Panc1 (cell line): ENCODE measurements at regions not wholly inside any gene's neighbourhood (a gene's known extent, or its start where the extent isn't known, plus 50 kb on each side); places are given as distances from the start of the nearest gene placed in this dataset.

Source experiments
- ATAC-seq: fragments of 200-7000 bp; cut with Tn5 transposase; 2 replicates; pipeline ENCODE4 v1.9.1; 2020; ENCODE audit warnings: mild to moderate bottlenecking, moderate library complexity
- BruUV-seq: library from RNA; stranded (reverse); fragments of 400-500 nt; replicated peaks from 2 replicates; lab custom pipeline; 2021; lab: Mats Ljungman, UMichigan
- CTCF ChIA-PET: fragments of 300-600 bp; sonication (Branson Sonifier 250); formaldehyde crosslinking; loops from one replicate; lab custom pipeline; 2022; ENCODE audit warnings: antibody characterized with exemption; lab: Charles Lee
- POLR2A ChIA-PET: fragments of 300-600 bp; sonication (Branson Sonifier 250); formaldehyde crosslinking; loops from one replicate; lab custom pipeline; 2022; ENCODE audit warnings: antibody characterized with exemption; lab: Charles Lee
- DNase-seq: peaks from one replicate; pipeline ENCODE4 v3.0.0-alpha.2; 2010; ENCODE audit warnings: low read depth, low spot score
- H3K27ac ChIP-seq: 2 replicates; pipeline ENCODE4 v1.5.1; 2011; ENCODE audit warnings: mild to moderate bottlenecking, low read length, inconsistent platforms
- H3K27me3 ChIP-seq: fragments of 200-500 bp; sonication (Bioruptor generic); 2 replicates; pipeline ENCODE4 v1.6.0; 2014; ENCODE audit warnings: low read length, inconsistent platforms; ENCODE audit not compliant: control insufficient read depth, insufficient read depth
- H3K36me3 ChIP-seq: fragments of 200-500 bp; sonication (Bioruptor generic); 2 replicates; pipeline ENCODE4 v1.5.1; 2014; ENCODE audit warnings: inconsistent platforms, mild to moderate bottlenecking, low read length, moderate library complexity; ENCODE audit not compliant: control insufficient read depth, insufficient read depth
- H3K4me1 ChIP-seq: 2 replicates; pipeline ENCODE4 v1.5.1; 2011; ENCODE audit warnings: inconsistent platforms, mild to moderate bottlenecking, low read length, moderate library complexity; ENCODE audit not compliant: control insufficient read depth, insufficient read depth
- H3K4me3 ChIP-seq, 2 experiments: 2 replicates each; pipeline ENCODE4 v1.5.1; 2011 to 2012; ENCODE audit warnings: low read depth in 2 of 2, low read length in 2 of 2, mild to moderate bottlenecking in 2 of 2, inconsistent platforms in 1 of 2, moderate library complexity in 1 of 2
- H3K9me3 ChIP-seq: fragments of 200-500 bp; sonication (Bioruptor generic); 2 replicates; pipeline ENCODE4 v1.5.1; 2014; ENCODE audit warnings: low read depth, mild to moderate bottlenecking, inconsistent platforms, low read length, moderate library complexity; ENCODE audit not compliant: control insufficient read depth, insufficient read depth
- POLR2AphosphoS5 ChIP-seq: IDR thresholded peaks from 2 replicates; pipeline ENCODE4 v1.6.1; 2012; ENCODE audit warnings: mild to moderate bottlenecking, low read depth, low read length, moderate library complexity
- REST ChIP-seq, 2 experiments: IDR thresholded peaks; 2 replicates each; pipeline ENCODE4 v1.6.1; 2011 to 2012; ENCODE audit warnings: low read depth in 2 of 2, control low read depth in 1 of 2, low read length in 1 of 2, mild to moderate bottlenecking in 1 of 2, moderate library complexity in 1 of 2; ENCODE audit not compliant: insufficient read depth in 1 of 2
- SIN3A ChIP-seq: IDR thresholded peaks from 2 replicates; pipeline ENCODE4 v1.6.1; 2012; ENCODE audit warnings: low read depth, mild to moderate bottlenecking, low read length, moderate library complexity, borderline replicate concordance; ENCODE audit not compliant: insufficient read depth
- TCF7L2 ChIP-seq: IDR thresholded peaks from 2 replicates; pipeline ENCODE4 v1.6.1; 2011; ENCODE audit warnings: mild to moderate bottlenecking, low read depth, low read length, inconsistent platforms
- in situ Hi-C: cut with HindIII; loops from 2 replicates; pipeline ENCODE4 v1.10.0; 2016; ENCODE audit warnings: low sequenced_read_pairs, low pct_unique_long_range_greater_than_20kb
- intact Hi-C: fragments of 100-400 bp; cut with micrococcal nuclease; formaldehyde crosslinking; loops from one replicate; pipeline ENCODE4 v1.10.0; 2022; ENCODE audit not compliant: unreplicated experiment
- TF ChIP-seq, protein P1 (sequence below): fragments of 450-650 bp; IDR thresholded peaks from 2 replicates; pipeline ENCODE4 v1.5.1; 2017; ENCODE audit warnings: mild to moderate bottlenecking

- no peak for TF ChIP-seq REST (IDR thresholded peaks at IDR 0.05; ENCODE audit: insufficient read depth in 1 of 2, low read depth in 2 of 2, low read length in 1 of 2)
- no peak for TF ChIP-seq POLR2AphosphoS5
- no peak for TF ChIP-seq TCF7L2
- TF ChIP-seq, protein P1, sequence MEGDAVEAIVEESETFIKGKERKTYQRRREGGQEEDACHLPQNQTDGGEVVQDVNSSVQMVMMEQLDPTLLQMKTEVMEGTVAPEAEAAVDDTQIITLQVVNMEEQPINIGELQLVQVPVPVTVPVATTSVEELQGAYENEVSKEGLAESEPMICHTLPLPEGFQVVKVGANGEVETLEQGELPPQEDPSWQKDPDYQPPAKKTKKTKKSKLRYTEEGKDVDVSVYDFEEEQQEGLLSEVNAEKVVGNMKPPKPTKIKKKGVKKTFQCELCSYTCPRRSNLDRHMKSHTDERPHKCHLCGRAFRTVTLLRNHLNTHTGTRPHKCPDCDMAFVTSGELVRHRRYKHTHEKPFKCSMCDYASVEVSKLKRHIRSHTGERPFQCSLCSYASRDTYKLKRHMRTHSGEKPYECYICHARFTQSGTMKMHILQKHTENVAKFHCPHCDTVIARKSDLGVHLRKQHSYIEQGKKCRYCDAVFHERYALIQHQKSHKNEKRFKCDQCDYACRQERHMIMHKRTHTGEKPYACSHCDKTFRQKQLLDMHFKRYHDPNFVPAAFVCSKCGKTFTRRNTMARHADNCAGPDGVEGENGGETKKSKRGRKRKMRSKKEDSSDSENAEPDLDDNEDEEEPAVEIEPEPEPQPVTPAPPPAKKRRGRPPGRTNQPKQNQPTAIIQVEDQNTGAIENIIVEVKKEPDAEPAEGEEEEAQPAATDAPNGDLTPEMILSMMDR: no peak
- no peak for TF ChIP-seq SIN3A
- ATAC-seq: no peak
- intact Hi-C loops: no loop called here
- Histone ChIP-seq H3K27ac (no peak overlapping the region), H3K4me1 (no peaks in the 10 kb centered on the region), H3K27me3 (peaks cover 3% of the 10 kb centered on the region), H3K36me3 (no peaks in the 10 kb centered on the region), H3K4me3 (no peak overlapping the region), H3K9me3 (no peaks in the 10 kb centered on the region)
- in situ Hi-C loops: no loop called here
- BruUV-seq: no TSS peak
- no peak for DNase-seq
- POLR2A ChIA-PET: no interaction called here
- CTCF ChIA-PET: no interaction called here
Observed at GRCh38 chr14:56505361-56505760, 74.2 kb upstream of the TMEM260 start.

- no peaks in the 10 kb centered on the region for H3K9me3 ChIP-seq
- intact Hi-C loops: no loop called here
- in situ Hi-C loops: no loop called here
- no peak for TF ChIP-seq POLR2AphosphoS5
- TF ChIP-seq REST (IDR thresholded peaks at IDR 0.05; ENCODE audit: insufficient read depth in 1 of 2, low read depth in 2 of 2, low read length in 1 of 2): no peak
- TF ChIP-seq TCF7L2: no peak
- TF ChIP-seq, protein P1: no peak
- TF ChIP-seq SIN3A: no peak
- H3K4me1 ChIP-seq: no peaks in the 10 kb centered on the region
- BruUV-seq: no TSS peak
- H3K27ac ChIP-seq: no peak overlapping the region
- peaks cover 4% of the 10 kb centered on the region for H3K27me3 ChIP-seq
- no peak for ATAC-seq
- ChIA-PET CTCF (no interaction called here), POLR2A (no interaction called here)
- no peaks in the 10 kb centered on the region for H3K36me3 ChIP-seq
- no peak for DNase-seq
- no peak overlapping the region for H3K4me3 ChIP-seq
Observed at GRCh38 chr14:56512521-56512920, 67.1 kb upstream of the TMEM260 start.
